HEK293T (cell line): ENCODE measurements at regions not wholly inside any gene's neighbourhood (a gene's known extent, or its start where the extent isn't known, plus 50 kb on each side); places are given as distances from the start of the nearest gene placed in this dataset.

Source experiments
- CTCF ChIA-PET: fragments of 350-600 bp; formaldehyde crosslinking; extraction: SDS; loops from one replicate; lab custom pipeline; 2021; ENCODE audit warnings: antibody characterized with exemption, inconsistent platforms; lab: Yijun Ruan, JAX
- POLR2A ChIA-PET: fragments of 350-600 bp; formaldehyde crosslinking; extraction: SDS; loops from one replicate; lab custom pipeline; 2020; ENCODE audit warnings: antibody characterized with exemption, inconsistent platforms; lab: Yijun Ruan, JAX
- DNase-seq: peaks from one replicate; pipeline ENCODE4 v3.0.0; 2012; ENCODE audit warnings: mixed read lengths; ENCODE audit errors: extremely low spot score
- ARNT ChIP-seq: fragments of 450-650 bp; IDR thresholded peaks from 2 replicates; pipeline ENCODE4 v1.6.1; 2017; ENCODE audit warnings: mild to moderate bottlenecking
- BHLHE40 ChIP-seq: fragments of 450-650 bp; IDR thresholded peaks from 2 replicates; pipeline ENCODE4 v1.6.1; 2016; ENCODE audit warnings: mild to moderate bottlenecking, moderate library complexity, borderline replicate concordance
- CTBP1 ChIP-seq: fragments of 450-650 bp; IDR thresholded peaks from 2 replicates; pipeline ENCODE4 v1.6.1; 2016; ENCODE audit warnings: borderline replicate concordance
- ELF4 ChIP-seq: fragments of 450-650 bp; IDR thresholded peaks from 2 replicates; pipeline ENCODE4 v1.6.1; 2017; ENCODE audit warnings: antibody characterized with exemption
- FOXA1 ChIP-seq: fragments of 450-650 bp; IDR thresholded peaks from 2 replicates; pipeline ENCODE4 v1.6.1; 2016; ENCODE audit warnings: mild to moderate bottlenecking
- FOXK2 ChIP-seq: fragments of 450-650 bp; IDR thresholded peaks from 2 replicates; pipeline ENCODE4 v1.6.1; 2016; ENCODE audit warnings: mild to moderate bottlenecking
- FOXM1 ChIP-seq: fragments of 450-650 bp; IDR thresholded peaks from 2 replicates; pipeline ENCODE4 v1.6.1; 2017; ENCODE audit warnings: mild to moderate bottlenecking, borderline replicate concordance
- HDGF ChIP-seq: fragments of 450-650 bp; IDR thresholded peaks from 2 replicates; pipeline ENCODE4 v1.6.1; 2017; ENCODE audit warnings: antibody characterized with exemption, borderline replicate concordance
- L3MBTL2 ChIP-seq: fragments of 450-650 bp; conservative IDR thresholded peaks from 2 replicates; pipeline ENCODE4 v1.6.1; 2016; ENCODE audit warnings: mild to moderate bottlenecking
- LEF1 ChIP-seq: fragments of 450-650 bp; IDR thresholded peaks from 2 replicates; pipeline ENCODE4 v1.6.1; 2017; ENCODE audit warnings: mild to moderate bottlenecking, borderline replicate concordance
- NFRKB ChIP-seq: fragments of 450-650 bp; IDR thresholded peaks from 2 replicates; pipeline ENCODE4 v1.6.1; 2016; ENCODE audit warnings: mild to moderate bottlenecking, moderate library complexity
- PKNOX1 ChIP-seq: fragments of 450-650 bp; IDR thresholded peaks from 2 replicates; pipeline ENCODE4 v1.6.1; 2016
- SP1 ChIP-seq: fragments of 450-650 bp; IDR thresholded peaks from 2 replicates; pipeline ENCODE4 v1.6.1; 2017
- SUZ12 ChIP-seq: fragments of 450-650 bp; IDR thresholded peaks from 2 replicates; pipeline ENCODE4 v1.6.1; 2016; ENCODE audit warnings: mild to moderate bottlenecking
- TARDBP ChIP-seq: fragments of 450-650 bp; IDR thresholded peaks from 2 replicates; pipeline ENCODE4 v1.6.1; 2016
- ZNF384 ChIP-seq: fragments of 450-650 bp; IDR thresholded peaks from 2 replicates; pipeline ENCODE4 v1.6.1; 2016

- DNase-seq: no peak
- TF ChIP-seq L3MBTL2: no peak
- CTCF ChIA-PET: no interaction called here
- POLR2A ChIA-PET: no interaction called here
These were observed 159.4 kb upstream of the GSC start for GRCh38 chr14:94929354-94929753.

DNA sequence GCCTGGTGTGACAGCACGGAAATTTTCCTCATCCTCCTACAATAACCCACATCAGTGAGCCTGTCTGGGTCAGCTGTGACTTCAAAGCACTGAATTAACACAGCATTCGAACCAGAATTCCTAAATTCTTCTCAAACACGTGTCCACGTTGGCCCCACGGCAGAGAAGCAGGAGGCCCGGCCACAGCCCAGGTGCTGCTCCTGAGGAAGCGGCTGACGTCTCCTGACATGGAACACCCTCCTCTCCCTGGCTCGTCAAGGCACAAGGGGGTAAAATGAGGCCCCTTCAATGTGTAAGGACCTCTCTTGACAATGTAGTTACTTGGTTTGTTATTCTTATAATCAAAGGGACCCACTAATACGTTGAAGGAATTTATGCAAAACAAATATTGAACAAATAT is 156.3 kb upstream of the GSC start:
- POLR2A ChIA-PET: no interaction called here
- TF ChIP-seq HDGF (no peak), SP1 (no peak), L3MBTL2 (no peak), FOXK2 (no peak), ZNF384 (no peak), LEF1 (no peak), PKNOX1 (no peak), TARDBP (no peak), FOXM1 (no peak), CTBP1 (no peak), NFRKB (no peak), ARNT (no peak), BHLHE40 (no peak)
- DNase-seq: no peak
- CTCF ChIA-PET: no interaction called here

DNA sequence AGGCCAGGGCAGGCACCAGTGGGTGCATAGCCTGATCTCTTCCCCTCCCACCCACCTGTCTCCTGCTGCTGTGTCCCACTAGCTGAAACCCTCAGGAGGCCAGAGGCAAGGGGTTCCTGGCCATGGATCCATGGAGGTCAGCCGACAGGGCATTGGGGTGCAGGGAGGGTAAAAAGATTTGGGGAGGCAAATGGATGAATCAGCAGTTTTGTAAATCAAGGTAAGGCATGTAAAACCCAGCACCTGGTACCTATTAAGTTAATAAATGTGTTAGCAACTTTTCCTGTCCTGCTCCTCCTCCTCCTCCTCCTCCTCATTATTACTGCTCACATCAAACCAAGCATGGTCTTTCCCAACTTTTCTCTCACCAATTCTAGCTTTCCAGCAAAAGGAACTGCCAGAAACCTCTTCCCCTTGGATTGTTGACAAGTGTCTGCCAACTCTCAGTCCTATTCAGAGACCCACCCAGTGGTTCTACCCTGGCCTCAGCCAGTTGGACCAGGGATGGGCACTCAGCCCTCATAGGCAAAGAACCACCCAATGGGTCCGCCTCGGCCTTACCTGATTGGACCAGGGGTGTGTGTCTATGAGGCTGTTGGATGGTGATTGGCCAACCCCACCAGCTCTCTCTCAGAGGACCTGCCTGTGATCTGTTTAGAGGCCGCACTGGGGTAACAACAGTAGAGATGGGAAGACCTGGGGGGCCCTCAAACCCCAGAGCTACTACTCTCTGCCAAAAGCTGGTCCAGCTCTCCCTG is 155.7 kb upstream of the GSC start:
- CTCF ChIA-PET: no interaction called here
- POLR2A ChIA-PET: no interaction called here
- TF ChIP-seq CTBP1: no peak
- TF ChIP-seq SP1: no peak
- no peak for TF ChIP-seq ELF4
- no peak for TF ChIP-seq HDGF
- no peak for TF ChIP-seq ZNF384
- TF ChIP-seq TARDBP: no peak
- no peak for TF ChIP-seq LEF1
- no peak for TF ChIP-seq FOXK2
- no peak for TF ChIP-seq FOXM1
- TF ChIP-seq SUZ12: no peak
- TF ChIP-seq BHLHE40: no peak
- TF ChIP-seq ARNT: no peak
- TF ChIP-seq PKNOX1: no peak
- no peak for DNase-seq

DNA sequence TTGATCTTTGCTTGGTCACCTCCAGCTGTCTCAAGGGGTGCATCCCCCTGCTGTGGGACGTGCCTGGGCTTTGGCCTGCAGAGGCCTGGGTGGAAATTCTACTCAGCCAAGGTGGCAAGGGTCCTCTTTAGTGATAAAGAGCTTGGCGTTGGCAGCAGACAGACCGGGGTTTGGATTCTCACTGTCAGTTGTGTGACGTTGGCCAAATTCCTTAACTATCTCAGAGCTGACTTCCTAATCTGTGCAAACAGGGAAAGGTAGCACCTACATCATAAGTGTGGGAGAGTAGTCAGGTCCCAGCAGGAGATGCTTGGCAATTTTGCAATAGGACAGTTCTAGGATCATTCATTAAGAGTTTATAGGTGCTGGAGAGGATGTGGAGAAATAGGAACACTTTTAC is 154.3 kb upstream of the GSC start:
- TF ChIP-seq SUZ12 (no peak), PKNOX1 (no peak), FOXK2 (no peak), LEF1 (no peak), FOXM1 (no peak), TARDBP (no peak), ARNT (no peak), ZNF384 (no peak), BHLHE40 (no peak), NFRKB (no peak), CTBP1 (no peak), ELF4 (no peak), HDGF (no peak)
- ChIA-PET CTCF (no interaction called here), POLR2A (no interaction called here)
- no peak for DNase-seq

DNA sequence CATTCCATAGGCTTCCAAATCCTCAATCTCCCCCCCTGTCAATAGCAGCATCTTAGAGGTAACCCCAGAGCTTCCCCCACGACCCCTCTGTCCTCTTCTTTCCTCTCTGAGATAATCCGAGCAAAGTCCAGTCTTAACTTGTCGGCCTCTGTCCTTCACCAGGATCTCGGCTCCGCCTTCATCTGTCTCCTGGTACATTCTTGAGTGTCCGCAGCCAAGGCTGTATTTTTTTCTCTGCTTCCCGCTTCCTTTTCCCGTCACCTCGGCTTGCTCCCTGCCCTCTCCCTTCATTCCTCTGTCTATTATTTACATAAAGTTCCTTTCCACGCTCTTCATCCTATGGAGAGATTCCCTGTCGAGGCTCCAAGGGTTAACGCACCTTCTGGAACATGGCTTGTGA is 153.9 kb upstream of the GSC start:
- CTCF ChIA-PET: no interaction called here
- POLR2A ChIA-PET: no interaction called here
- no peak for DNase-seq
- TF ChIP-seq LEF1 (no peak), NFRKB (no peak), CTBP1 (no peak), HDGF (no peak), FOXK2 (no peak), TARDBP (no peak), FOXA1 (no peak), ELF4 (no peak), SP1 (no peak), FOXM1 (no peak), ARNT (no peak), BHLHE40 (no peak)

- CTCF ChIA-PET: no interaction called here
- no peak for TF ChIP-seq ZNF384
- TF ChIP-seq TARDBP: no peak
- no peak for TF ChIP-seq ELF4
- no peak for TF ChIP-seq FOXA1
- no peak for TF ChIP-seq LEF1
- no peak for TF ChIP-seq NFRKB
- TF ChIP-seq BHLHE40: no peak
- TF ChIP-seq HDGF: no peak
- TF ChIP-seq PKNOX1: no peak
- TF ChIP-seq SP1: no peak
- TF ChIP-seq ARNT: no peak
- no peak for TF ChIP-seq FOXM1
- TF ChIP-seq CTBP1: no peak
- no peak for TF ChIP-seq SUZ12
- POLR2A ChIA-PET: no interaction called here
- no peak for DNase-seq
These were observed 152.8 kb upstream of the GSC start for GRCh38 chr14:94922595-94923239.
